DND-41 (cell line): ENCODE measurements at regions not wholly inside any gene's neighbourhood (a gene's known extent, or its start where the extent isn't known, plus 50 kb on each side); places are given as distances from the start of the nearest gene placed in this dataset.

ENCODE experiments used
- ATAC-seq: fragments of 200-7000 bp; cut with Tn5 transposase; 3 replicates; pipeline ENCODE4 v1.9.1; 2021; ENCODE audit warnings: low read depth; ENCODE audit not compliant: insufficient read depth
- DNase-seq: peaks from one replicate; pipeline ENCODE4 v3.0.0-alpha.2; 2020
- H2AFZ ChIP-seq: 2 replicates; pipeline ENCODE4 v1.6.0; 2012; ENCODE audit warnings: low read depth, low read length
- H3K27ac ChIP-seq: 2 replicates; pipeline ENCODE4 v1.5.1; 2012; ENCODE audit warnings: low read length, inconsistent platforms
- H3K27me3 ChIP-seq: fragments of 200-600 bp; sonication (generic); 2 replicates; pipeline ENCODE4 v1.6.0; 2012; ENCODE audit warnings: low read length, mild to moderate bottlenecking, inconsistent platforms; ENCODE audit not compliant: insufficient read depth, poor library complexity
- H3K36me3 ChIP-seq: 2 replicates; pipeline ENCODE4 v1.5.1; 2012; ENCODE audit warnings: low read length, inconsistent platforms; ENCODE audit not compliant: insufficient read depth
- H3K4me1 ChIP-seq: 2 replicates; pipeline ENCODE4 v1.5.1; 2012; ENCODE audit warnings: mild to moderate bottlenecking, low read length; ENCODE audit not compliant: insufficient read depth
- H3K4me2 ChIP-seq: 2 replicates; pipeline ENCODE4 v1.6.0; 2012; ENCODE audit warnings: mild to moderate bottlenecking, moderate library complexity, low read length, inconsistent platforms; ENCODE audit not compliant: insufficient read depth
- H3K4me3 ChIP-seq, 2 experiments: fragments of 200-600 bp in 1 of 2; shearing (Covaris generic) in 1 of 2; 2 replicates each; pipeline ENCODE4 v1.5.1; 2012 to 2016; ENCODE audit warnings: inconsistent platforms in 2 of 2, low read length in 2 of 2, mild to moderate bottlenecking in 2 of 2, low read depth in 1 of 2, moderate library complexity in 1 of 2
- H3K79me2 ChIP-seq: 2 replicates; pipeline ENCODE4 v1.6.0; 2012; ENCODE audit warnings: low read length, inconsistent platforms; ENCODE audit not compliant: insufficient read depth
- H3K9ac ChIP-seq: 2 replicates; pipeline ENCODE4 v1.6.0; 2012; ENCODE audit warnings: low read depth, mild to moderate bottlenecking, inconsistent platforms, low read length, moderate library complexity
- H3K9me3 ChIP-seq: 2 replicates; pipeline ENCODE4 v1.5.1; 2012; ENCODE audit warnings: low read length, moderate library complexity, mild to moderate bottlenecking, inconsistent platforms; ENCODE audit not compliant: insufficient read depth, severe bottlenecking
- H4K20me1 ChIP-seq: 2 replicates; pipeline ENCODE4 v1.6.0; 2012; ENCODE audit warnings: low read length; ENCODE audit not compliant: insufficient read depth
- EZH2 ChIP-seq: IDR thresholded peaks from 3 replicates; pipeline ENCODE4 v1.6.1; 2012; ENCODE audit warnings: borderline replicate concordance, low read depth, mild to moderate bottlenecking, moderate library complexity, low read length, inconsistent platforms; ENCODE audit not compliant: severe bottlenecking
- TF ChIP-seq, protein P1 (sequence below): IDR thresholded peaks from 2 replicates; pipeline ENCODE4 v1.5.1; 2012; ENCODE audit warnings: borderline replicate concordance, low read length, moderate library complexity, mild to moderate bottlenecking; ENCODE audit not compliant: poor library complexity, severe bottlenecking; ENCODE audit errors: extremely low read depth

DNA sequence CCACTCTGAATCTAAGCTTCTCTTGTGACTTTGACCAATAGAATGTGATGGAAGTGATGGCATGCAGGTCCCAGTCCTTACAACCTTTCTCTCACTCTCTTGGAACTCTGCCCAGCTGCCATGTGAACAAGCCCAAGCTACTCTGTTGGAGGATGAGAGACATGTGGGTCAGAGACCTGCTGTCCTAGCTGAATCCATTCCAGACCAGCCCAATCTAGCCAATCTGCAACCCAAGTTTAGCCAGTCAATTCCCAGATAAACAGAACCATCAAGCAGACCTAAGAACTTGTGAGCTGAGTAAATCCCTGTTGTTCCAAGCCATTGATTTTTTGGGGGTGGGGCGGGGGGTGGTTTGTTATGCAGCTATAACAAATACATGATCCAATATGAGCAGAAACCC is 69.2 kb upstream of the GRK3 start:
- H3K4me1 ChIP-seq = no peaks in the 10 kb centered on the region
- H2AFZ ChIP-seq = no peak overlapping the region
- no peaks in the 10 kb centered on the region for H3K79me2 ChIP-seq
- no peak overlapping the region for H3K9ac ChIP-seq
- ATAC-seq (no peak), DNase-seq (no peak)
- no peaks in the 10 kb centered on the region for H4K20me1 ChIP-seq
- H3K9me3 ChIP-seq = no peaks in the 10 kb centered on the region
- H3K27me3 ChIP-seq = no peaks in the 10 kb centered on the region
- TF ChIP-seq EZH2 = no peak
- TF ChIP-seq, protein P1, sequence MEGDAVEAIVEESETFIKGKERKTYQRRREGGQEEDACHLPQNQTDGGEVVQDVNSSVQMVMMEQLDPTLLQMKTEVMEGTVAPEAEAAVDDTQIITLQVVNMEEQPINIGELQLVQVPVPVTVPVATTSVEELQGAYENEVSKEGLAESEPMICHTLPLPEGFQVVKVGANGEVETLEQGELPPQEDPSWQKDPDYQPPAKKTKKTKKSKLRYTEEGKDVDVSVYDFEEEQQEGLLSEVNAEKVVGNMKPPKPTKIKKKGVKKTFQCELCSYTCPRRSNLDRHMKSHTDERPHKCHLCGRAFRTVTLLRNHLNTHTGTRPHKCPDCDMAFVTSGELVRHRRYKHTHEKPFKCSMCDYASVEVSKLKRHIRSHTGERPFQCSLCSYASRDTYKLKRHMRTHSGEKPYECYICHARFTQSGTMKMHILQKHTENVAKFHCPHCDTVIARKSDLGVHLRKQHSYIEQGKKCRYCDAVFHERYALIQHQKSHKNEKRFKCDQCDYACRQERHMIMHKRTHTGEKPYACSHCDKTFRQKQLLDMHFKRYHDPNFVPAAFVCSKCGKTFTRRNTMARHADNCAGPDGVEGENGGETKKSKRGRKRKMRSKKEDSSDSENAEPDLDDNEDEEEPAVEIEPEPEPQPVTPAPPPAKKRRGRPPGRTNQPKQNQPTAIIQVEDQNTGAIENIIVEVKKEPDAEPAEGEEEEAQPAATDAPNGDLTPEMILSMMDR = no peak
- no peak overlapping the region for H3K27ac ChIP-seq
- no peak overlapping the region for H3K4me2 ChIP-seq
- H3K4me3 ChIP-seq = no peak overlapping the region
- H3K36me3 ChIP-seq = no peaks in the 10 kb centered on the region

DNA sequence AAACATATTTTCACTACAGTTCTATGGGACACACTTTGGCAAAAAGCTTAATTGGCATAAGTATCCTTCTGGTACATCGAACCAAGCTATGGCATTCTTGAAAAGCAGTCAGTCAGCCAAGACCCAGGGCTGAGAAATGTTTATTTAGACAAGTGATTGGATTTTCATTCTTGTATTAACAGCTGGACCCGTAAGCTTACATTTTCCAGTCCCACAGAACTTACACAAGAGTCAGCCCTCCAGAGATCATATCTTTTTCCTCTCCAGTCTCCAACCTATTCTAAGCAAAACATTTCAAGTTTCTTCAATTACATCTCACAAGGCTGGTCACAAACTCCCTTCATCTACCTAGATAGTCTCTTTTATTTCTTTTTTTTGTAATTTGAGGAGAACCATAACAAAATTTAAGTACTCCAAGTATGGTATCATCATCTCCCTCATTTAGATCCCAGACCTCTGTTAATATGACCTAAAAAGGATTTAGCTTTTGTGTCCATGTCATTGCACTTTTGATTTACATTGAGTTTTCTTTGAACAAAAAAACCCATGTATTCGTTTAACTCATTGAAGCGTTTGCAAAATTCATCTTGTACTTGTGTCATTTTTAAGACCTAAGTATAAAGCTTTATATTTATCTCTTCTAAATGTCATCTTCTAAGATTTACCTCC is 67.9 kb upstream of the GRK3 start:
- Histone ChIP-seq H3K79me2 (no peaks in the 10 kb centered on the region), H3K9me3 (no peaks in the 10 kb centered on the region), H4K20me1 (no peaks in the 10 kb centered on the region), H2AFZ (no peak overlapping the region), H3K4me2 (no peak overlapping the region), H3K36me3 (no peaks in the 10 kb centered on the region), H3K4me1 (no peaks in the 10 kb centered on the region), H3K4me3 (no peak overlapping the region), H3K27ac (no peak overlapping the region), H3K27me3 (no peaks in the 10 kb centered on the region), H3K9ac (no peak overlapping the region)
- TF ChIP-seq, protein P1 = no peak
- TF ChIP-seq EZH2 = no peak
- ATAC-seq (no peak), DNase-seq (no peak)

DNA sequence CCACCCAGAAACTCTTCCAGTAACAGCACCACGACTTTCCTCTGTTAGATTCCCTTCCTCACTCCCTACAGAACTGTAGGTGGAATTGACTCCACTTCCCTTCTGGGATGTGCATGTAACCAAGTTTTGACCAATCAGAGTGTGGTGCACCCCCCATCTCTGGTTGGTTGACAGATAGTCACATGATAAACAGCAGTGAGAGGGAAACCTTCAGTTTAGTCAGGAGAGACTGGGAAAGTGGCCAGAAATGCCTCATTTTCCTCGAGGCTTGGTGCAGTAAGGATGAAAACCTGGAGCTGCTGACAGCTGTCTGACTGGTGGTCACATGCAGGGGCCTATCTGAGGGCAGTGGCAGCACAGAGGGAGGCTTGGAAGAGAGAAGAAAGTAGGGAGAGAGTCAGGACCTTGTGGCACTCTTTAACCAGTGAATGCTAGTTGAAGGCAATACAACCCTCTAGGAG is 67.3 kb upstream of the GRK3 start:
- ATAC-seq = no peak
- H3K36me3 ChIP-seq = no peaks in the 10 kb centered on the region

More for the DNA sequence above, 67.3 kb upstream of the GRK3 start:
- no peak for DNase-seq
- Histone ChIP-seq H3K4me1 (no peaks in the 10 kb centered on the region), H3K9me3 (no peaks in the 10 kb centered on the region), H3K27ac (no peak overlapping the region), H3K79me2 (no peaks in the 10 kb centered on the region), H2AFZ (no peak overlapping the region), H3K9ac (no peak overlapping the region), H3K27me3 (no peaks in the 10 kb centered on the region), H3K4me2 (no peak overlapping the region), H4K20me1 (no peaks in the 10 kb centered on the region), H3K4me3 (no peak overlapping the region)
- no peak for TF ChIP-seq EZH2
- TF ChIP-seq, protein P1 = no peak
